NCI-H1417 treated with DMSO at 0.1 percent for 48 hours (cell line): ENCODE measurements at regions not wholly inside any gene's neighbourhood (a gene's known extent, or its start where the extent isn't known, plus 50 kb on each side); places are given as distances from the start of the nearest gene placed in this dataset.

Experiments
- DNase-seq: peaks from one replicate; lab custom pipeline; 2025; lab: John Stamatoyannopoulos, UW

DNA sequence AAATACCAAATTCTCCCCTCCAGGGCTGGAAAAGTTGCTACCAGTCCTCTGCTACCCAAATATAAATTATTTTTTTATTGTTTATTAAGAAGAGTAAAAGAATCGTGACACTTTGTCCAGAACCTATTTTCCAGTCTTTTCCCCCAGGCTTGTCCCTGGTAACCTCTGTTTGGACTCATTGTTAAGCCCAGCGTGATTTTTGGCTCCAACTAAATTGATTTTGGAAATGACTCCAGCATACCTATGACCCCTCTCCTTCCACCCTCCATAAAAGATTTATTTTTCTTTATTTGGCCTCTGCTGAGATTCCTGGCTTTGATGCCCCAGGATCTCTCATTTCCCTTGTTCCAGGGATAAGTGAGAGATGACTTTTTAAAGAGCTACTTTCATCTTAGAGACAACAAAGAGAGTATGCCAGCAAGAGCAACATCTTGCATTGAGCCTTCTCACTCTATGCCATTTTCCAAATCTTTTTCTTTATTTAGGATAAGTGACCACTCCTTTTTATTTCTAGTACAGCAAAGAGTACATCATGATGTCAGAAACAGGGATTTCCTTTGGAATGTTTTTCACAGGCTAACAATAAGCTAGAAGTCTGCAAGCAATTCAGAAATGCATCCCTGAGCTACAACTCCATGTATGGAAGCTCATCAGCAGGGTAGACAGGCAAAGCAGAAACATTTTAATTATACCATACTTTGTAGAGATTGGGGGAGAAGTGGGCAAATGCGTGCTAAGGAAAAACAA, 75.8 kb downstream of the DAD1 start:
- DNase-seq, result no peak

DNA sequence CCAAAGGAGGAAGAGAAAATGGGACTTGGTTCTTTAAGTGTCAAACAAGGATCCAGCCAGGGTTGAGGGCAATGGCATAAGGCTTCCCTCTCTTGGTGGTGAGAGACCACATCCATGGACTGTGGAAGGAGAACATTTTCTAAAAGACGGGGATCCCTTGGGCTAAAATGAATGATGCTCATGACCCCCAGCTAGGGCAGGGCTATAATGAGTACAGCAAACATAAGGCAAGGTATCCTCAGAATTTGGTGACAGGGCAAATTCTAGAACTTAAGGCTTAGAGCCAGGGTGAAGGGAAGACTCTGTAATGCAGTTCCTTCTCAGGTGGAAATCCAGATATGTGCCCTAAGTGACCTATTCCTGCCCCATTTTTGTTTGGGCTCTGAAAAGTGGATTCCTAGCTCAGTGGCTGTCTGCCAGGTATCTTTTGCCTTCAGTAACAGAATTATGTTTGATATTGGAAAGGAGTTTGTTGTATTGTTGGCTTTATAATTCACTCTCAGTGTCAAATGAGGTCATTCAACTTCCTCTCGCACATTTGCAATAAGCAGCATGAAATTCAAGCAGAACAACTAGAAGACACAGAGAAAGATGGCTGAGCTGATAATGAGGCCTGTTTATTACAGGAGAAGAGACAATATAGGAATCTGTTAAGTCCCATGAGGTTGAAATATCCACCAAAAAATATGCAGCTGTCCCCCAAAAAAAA, 76.8 kb downstream of the DAD1 start:
- DNase-seq, result no peak

DNA sequence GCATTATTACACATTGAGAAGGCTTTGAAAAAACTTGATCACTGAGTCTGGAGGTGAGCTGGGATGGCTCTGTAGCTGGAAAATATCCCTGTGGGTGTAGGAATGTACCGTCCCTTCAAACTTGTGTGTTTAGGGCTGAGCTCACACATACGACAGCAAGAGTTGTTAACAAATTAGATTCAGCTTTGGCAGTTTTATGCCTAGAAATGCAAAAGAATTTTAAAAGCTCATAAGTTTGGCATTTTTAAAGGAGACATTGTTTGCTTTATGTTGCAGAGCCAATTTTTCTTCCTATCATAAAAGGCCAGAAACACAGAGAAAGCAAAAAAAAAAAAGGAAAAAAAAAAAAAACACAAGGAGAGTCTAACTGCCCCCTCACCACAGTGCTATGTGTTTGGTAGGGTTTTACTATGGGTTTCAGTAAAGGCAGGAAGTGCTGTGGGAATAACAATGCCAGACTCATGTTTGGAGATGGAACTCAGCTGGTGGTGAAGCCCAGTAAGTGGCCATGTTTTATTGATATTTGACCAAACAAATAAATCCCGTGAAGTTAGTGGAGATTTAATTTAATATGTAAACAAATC, 78.4 kb downstream of the DAD1 start:
- DNase-seq, result no peak

DNA sequence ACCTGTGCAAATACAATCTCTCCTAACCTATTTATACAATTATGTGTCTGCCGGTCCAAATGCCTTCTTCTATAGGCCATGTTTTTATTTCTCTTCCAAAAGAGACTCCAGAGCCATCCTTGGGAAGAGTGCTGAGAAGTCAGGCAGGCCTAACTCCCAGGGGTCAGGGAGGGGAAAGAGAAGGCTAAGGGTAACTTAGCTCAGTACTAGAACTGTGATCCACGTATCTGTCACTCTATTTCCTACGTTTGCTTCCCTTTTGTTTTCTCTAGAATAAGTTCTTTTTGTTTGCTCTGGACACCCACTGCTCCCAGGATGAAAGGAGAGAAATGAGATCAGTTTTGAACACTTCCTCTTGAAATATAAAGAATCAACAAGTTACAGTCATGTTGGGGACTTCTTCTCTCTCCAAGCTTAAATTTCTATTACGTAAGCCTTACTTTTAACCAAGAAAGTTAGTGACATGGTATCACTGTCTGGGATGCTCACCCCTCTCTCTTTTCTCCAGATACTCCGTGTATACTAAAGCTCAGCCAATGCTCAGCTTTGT, 79.2 kb downstream of the DAD1 start:
- DNase-seq, result no peak

DNA sequence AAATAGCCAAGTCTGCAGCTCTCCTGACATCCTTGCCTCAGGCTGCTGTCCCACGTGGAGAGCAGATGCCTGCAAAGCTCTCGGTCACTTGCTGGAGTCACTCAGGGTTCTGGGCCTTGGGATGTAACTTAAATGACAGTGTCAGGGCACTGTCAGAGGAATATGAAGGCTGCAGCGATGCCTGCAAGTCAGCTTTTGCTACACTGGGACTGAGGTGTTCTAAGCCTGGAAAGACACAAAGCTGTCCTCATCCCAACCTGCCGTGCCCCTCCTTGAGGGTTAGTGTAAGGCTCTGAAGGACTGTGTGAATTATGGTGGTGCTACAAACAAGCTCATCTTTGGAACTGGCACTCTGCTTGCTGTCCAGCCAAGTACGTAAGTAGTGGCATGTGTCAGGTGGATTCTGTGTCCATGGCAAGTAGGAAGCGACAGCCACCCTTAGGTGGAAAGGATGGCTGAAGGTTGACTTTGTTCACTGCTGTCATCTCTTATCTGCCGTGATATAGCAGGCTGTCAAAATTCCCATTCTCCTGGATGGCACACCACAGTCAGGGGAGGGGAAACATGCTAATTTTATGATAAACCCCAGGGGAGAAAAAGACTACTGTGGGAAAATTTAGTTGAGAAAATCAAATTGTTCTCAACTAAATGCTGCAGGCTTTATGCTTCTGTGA, 79.9 kb downstream of the DAD1 start:
- DNase-seq, result no peak

DNA sequence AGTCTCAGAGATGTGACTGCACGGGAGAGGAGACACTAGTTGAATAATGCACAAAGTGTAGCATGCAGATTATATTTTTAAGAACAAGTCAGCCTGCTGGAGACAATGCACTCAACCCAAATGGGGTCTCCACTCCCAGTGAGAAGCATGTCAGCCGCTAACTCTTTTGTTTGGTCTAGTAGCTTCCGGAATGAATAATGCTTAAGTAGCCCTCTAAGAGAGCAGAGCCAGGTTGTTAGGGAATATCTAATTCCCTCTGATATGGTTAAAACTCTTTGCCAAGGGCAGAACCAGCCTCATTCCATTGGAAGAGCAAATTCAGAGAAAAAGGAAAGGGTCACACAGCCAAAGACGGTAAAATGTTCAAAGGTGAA, 80.4 kb downstream of the DAD1 start:
- DNase-seq, result no peak

DNA sequence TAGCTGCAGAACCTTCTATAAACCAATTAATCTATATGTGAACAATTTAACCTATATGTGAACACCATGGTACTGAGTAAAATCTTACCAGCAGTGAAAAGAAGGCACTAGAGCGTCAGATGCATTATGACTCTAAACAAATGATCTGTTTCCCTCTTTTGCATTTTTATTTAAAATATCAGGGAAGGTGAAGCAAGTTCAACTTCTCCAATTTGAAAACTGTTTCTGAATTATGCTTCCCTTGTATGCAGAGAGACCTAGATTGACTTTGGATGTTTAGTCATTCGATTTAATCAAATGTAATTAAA, 80.9 kb downstream of the DAD1 start:
- DNase-seq, result no peak

DNA sequence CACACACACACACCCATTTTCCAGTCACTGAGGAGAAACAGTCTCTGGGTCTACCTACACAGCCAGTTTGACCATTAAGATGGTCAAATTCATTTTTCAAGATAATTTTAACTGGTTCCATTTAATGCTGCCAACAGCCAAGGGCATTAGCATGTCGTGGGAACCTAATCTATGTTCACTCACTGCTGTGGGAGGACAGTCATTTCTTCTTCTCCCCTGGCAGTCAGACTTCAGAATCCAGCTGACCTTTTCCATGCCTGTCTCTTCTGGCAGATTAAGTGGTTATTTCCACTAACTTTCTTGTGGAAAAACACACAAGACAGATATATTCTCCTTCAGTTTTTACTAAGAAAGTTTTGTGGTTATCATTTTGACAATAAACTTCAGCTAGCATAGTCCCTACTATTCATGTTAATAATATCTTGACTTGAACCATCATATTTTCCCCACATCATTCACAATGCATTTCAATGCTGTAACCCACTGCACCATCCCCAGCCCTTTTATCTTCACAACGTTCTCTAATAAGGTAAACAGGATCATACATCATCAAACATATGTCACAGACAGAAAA, 82.2 kb downstream of the DAD1 start:
- no peak for DNase-seq

DNA sequence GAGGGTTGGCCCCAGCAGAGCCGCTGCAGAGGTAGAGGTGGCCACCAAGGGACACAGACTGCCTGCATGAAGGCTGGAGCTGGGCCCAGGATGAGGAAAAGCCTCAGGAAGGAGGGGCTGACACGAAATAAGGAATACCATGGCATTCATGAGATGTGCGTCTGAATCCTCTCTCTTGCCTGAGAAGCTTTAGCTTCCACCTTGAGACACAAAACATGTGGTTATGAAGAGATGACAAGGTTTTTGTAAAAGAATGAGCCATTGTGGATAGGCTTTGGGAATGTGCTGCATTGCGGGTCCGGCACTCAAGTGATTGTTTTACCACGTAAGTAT, 82.7 kb downstream of the DAD1 start:
- DNase-seq, result no peak

DNA sequence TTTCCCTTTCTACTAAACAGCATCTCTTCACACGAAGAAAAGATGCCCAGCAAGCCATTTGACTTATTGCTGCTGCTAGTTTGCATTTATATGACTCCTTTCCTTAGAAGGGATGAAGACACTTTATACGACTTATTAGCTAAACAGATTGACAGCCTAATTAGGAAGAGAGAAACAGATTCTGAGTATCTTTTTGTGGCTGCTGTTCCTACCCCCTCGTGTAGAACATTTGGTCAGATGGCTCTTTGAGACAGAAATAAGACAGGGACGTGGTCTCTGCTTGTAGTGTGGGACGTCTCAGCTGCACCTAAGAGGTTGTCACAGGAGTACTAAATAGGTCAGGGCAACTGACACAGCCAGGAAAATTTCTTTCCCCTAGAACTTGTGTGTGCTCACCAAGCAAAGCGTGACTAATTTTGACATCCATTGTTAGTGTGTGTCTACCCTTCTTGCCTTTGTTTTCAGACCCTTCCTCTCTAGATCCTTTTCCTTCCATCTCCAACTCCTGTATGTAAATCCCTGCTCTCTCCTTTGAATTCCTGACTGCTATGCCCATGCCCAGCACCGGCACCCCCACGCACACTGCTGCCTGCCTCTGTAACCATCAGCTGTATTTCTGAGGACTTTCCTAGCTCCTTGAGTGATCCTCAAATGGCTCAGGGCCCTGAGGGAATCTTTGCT, 83.2 kb downstream of the DAD1 start:
- DNase-seq, result no peak

DNA sequence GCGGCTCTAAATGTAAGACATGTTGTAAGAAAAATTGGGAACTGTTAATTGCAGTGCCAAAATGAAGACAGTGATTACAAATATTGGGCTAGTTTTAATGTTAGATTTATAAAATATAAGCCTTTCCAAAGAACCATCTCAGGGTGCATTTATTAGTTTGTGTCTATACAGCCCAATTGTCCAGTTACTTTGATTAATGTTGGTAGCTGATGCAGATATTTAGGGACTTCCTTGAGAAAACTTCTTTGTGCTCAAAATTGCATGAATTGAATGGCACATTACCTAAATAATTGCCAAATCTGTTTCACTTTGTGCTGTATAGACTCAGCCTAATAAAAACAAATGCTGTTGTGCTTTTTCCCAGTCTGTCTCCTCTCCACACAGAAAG, 83.7 kb downstream of the DAD1 start:
- no peak for DNase-seq

DNA sequence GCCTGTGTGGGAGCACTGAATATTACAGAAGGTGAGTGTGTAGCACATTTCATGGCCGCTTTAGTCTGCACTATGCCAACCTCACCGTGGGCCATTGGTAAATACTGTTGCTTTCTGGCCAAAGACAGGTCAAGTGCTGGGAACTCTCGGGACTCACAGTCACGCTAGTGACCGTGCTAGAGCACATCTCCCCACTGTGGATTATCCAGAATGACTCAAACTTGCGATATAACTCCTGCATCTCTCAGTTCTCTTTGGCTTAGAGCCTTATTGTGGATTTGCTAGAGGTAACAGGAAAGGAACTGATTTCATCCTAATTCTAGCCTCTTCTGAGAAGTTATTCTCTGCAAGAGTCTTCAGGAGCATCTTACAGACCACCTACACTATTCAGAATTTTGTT, 86.5 kb downstream of the DAD1 start:
- DNase-seq, result no peak

DNA sequence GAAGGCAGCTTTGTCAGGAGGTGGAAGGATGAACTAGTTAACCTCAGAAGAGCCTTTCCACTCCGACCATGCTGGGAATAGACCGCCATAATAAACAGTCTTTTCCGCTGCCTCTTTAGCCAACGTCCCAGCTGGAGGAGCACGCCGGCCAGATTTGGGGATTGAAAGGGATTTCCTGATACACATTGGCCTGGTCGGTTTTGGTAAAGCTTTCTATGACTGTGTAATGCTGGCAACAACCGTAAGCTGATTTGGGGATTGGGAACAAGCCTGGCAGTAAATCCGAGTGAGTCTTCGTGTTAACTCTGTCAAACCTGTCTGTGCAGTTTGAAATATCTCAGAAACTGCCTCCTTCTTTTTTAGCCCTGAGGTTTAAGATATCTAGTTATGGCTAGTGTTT, 87.0 kb downstream of the DAD1 start:
- DNase-seq, result no peak

DNA sequence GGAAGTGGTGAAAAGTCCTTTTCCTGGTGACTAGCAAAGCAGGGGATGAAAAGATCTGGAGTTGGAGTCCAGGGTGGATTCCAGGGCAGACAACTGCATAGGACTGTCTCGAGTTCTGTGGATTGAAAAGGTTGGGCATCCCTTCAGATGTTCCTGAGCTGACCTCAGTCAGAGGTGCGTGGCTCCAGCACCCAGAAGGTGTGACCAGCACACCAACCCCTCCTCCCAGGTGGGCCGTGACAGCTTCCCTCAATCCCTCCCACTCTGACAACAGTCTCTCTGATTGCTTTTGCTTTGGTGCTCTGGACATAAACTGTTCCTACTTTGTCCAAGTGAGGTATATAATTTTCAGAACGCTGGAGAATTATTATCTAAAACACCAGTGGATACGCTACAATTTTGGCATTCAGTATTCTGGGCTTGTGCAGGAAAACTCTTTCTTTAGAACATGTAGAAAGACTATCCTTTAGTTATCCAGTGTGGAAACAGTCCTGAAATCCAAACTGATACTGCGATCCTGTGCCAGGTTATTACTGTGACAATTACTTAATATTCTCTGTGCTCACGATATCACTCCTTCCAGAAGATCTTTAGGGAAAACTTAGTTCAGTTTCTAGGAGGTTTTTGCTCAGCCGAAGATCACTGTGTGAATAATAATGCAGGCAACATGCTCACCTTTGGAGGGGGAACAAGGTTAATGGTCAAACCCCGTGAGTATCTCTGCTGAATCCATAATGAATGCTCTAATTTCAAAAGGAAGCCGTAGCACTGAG, 87.9 kb downstream of the DAD1 start:
- DNase-seq, result no peak

DNA sequence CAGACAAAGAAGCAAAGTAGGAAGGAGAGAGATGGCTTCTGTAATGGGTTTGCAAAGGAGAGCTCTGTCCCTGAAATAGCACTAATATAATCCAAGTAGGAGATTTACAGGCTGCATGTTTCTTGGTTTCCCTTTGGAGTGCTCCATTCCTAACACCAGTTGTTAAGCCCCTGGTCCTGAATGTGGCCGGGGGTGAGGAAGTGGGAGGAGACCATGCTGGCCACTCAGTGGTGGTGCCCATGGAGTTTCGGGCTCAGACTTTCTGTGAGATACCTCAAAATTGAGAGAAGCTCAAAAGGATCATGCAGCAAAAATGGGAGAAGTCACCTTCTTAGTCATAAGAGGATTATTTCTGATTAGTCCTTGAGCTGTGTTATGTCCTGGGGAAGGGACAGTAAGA, 88.5 kb downstream of the DAD1 start:
- no peak for DNase-seq

DNA sequence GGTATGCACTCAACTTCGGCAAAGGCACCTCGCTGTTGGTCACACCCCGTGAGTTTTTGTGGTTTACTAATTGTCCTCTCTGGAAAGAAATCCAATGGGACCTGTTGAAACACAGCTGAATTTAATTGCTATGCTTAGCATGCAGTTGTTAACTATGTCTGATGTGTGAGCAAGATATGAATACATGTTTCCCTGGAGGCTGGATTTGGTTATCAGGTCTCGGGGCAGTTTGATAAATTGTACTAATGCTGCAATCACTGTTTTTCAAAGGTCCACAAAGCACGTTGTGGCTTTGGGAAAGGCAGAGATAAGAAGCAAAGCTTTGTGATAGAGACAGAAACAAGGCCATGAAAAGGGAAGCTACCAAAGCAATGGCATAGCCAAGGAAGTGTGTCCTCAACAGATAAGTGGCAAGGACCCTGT, 91.3 kb downstream of the DAD1 start:
- no peak for DNase-seq

DNA sequence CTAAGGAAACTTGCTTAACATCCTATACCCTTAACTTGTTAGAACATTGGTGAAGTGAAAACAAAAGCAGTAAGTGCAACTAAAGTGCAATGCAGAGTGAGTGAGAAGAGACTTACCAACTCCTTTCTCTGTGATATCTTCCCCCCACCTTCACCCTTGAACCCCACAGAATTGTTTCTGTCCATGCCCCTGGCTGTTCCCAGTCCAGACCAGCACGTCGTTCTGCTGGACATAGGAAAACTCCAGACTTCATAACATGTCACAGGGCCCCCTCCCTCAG, 91.9 kb downstream of the DAD1 start:
- no peak for DNase-seq

DNA sequence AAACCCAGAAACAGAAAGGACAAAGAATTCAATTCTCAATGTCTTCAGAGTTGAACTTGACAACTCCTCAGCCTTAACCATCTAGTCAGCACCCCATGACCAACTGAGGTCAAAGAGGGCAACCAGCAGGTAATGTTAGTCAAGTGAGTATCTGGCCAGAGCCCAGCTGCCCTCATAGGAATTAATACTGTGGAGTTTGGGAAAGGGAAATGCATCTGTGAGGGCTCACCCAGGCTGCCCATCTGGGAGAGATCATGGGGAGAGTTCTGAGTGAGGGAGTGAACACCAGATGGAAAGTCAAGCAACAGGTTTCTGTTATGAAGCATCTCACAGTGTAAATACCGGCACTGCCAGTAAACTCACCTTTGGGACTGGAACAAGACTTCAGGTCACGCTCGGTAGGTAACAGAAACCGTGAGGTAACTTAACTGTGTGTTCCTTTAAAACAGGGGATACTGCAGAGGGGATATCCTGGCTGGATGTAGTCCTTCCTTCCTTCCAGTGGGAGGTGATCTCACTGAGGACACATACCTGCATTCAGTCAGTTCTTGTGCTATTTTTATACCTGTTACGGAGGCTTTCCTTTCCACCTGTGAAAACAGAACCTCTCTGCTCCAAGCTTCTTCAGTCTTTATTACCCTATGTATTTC, 94.4 kb downstream of the DAD1 start:
- no peak for DNase-seq

DNA sequence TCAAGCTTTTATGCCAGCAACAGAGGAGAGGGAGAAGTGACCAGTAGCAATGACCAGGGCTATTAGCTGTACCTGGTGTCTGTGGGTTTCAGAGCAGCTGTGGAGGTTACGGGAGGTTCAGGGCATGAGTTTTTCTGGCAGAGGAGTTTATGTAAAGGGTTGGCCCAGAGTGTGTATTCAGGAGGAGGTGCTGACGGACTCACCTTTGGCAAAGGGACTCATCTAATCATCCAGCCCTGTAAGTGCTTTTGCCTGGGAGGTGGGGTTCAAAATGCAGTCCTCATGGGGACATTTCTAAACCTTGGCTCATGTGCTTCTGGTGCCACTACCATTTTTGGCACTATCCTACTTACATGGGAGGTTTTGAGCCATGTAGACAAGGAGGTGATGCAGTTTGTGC, 95.3 kb downstream of the DAD1 start:
- DNase-seq, result no peak

DNA sequence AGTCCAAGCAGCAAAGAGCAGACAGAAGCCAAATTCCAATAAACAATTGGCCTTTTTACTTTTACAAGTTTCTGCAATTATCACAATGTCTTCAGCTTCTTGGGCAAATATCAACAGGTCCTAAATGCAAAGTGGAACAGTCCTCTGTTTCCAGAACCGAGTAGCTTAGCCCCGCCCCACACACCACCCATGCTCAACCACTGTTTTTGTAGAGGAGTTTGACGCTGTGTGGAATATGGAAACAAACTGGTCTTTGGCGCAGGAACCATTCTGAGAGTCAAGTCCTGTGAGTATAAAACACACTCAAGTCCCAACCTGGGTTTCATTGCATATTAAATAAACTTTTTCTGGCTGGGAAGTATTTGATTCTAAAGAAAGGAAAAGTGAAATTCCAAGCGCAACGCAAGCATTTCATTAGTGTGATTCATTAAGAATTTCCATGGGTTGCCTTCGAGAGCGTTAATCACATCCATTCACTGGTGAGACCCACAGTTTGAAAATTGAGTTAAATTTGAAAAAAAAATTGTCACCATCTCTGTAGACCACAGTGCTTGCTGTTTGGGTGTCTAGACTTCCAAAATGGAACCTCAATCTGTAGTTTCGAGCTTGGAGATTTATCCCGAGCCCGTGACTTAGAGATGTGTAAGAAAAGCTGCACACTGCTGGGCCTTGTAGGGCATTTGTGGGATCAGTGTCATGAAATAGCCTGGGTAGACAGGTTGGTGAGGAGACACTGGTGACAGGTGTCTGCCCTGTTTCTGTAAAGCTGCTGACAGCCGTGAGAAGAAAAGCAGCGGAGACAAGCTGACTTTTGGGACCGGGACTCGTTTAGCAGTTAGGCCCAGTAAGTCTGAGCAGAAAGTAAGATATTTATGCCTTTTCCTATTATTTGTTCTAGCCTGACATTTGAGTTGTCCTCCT, 96.1 kb downstream of the DAD1 start:
- no peak for DNase-seq
